Neural cell (in vitro differentiated cells): ENCODE measurements at regions not wholly inside any gene's neighbourhood (a gene's known extent, or its start where the extent isn't known, plus 50 kb on each side); places are given as distances from the start of the nearest gene placed in this dataset.

ENCODE experiments used
- EP300 ChIP-seq: fragments of 450-650 bp; conservative IDR thresholded peaks from 2 replicates; pipeline ENCODE4 v1.6.1; 2014; ENCODE audit warnings: antibody characterized with exemption, mild to moderate bottlenecking, moderate library complexity; ENCODE audit not compliant: poor library complexity, severe bottlenecking
- EZH2 ChIP-seq: fragments of 200-600, 300-800 bp; shearing (Covaris generic), sonication (generic); IDR thresholded peaks from 2 replicates; pipeline ENCODE4 v1.6.1; 2014; ENCODE audit warnings: antibody characterized with exemption, low read length, borderline replicate concordance, mild to moderate bottlenecking; ENCODE audit not compliant: insufficient read depth, poor library complexity, severe bottlenecking
- MXI1 ChIP-seq: fragments of 450-650 bp; conservative IDR thresholded peaks from 2 replicates; pipeline ENCODE4 v1.6.1; 2014; ENCODE audit warnings: antibody characterized with exemption, mild to moderate bottlenecking; ENCODE audit not compliant: poor library complexity, severe bottlenecking
- POLR2AphosphoS5 ChIP-seq: IDR thresholded peaks from 2 replicates; pipeline ENCODE4 v1.6.1; 2012
- RAD21 ChIP-seq: fragments of 450-650 bp; conservative IDR thresholded peaks from 2 replicates; pipeline ENCODE4 v1.6.1; 2014; ENCODE audit warnings: antibody characterized with exemption, mild to moderate bottlenecking, moderate library complexity
- SMC3 ChIP-seq: fragments of 450-650 bp; conservative IDR thresholded peaks from 2 replicates; pipeline ENCODE4 v1.6.1; 2014; ENCODE audit warnings: antibody characterized with exemption, mild to moderate bottlenecking, moderate library complexity; ENCODE audit not compliant: poor library complexity
- TAF1 ChIP-seq: IDR thresholded peaks from 2 replicates; pipeline ENCODE4 v1.6.1; 2012; ENCODE audit warnings: low read depth
- TF ChIP-seq, protein P1 (sequence below): IDR thresholded peaks from 2 replicates; pipeline ENCODE4 v1.6.1; 2012; ENCODE audit warnings: borderline replicate concordance
- TF ChIP-seq, protein P2 (sequence below): fragments of 450-650 bp; IDR thresholded peaks from 2 replicates; pipeline ENCODE4 v1.5.1; 2014; ENCODE audit warnings: antibody characterized with exemption, mild to moderate bottlenecking, moderate library complexity; ENCODE audit not compliant: poor library complexity, severe bottlenecking

DNA sequence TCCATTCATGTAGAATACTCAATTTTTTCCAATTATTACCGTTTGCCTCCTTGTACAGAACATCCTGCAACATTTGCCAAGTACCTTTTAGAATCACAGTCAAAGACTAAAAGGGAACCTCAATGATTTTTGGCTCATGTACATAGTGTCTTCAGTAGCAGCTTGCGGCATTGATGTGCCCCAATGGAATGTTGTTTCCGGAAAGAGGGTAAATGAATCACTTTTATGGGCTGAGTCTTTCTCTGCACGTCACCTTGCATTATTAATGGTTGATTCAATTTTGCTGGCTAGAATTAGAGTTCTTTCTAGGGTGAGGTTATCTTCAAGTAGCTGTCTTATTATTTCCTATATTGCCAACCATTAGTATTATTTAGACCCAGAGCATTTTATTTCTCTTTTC, 116.9 kb upstream of the GABRA2 start:
- TF ChIP-seq EZH2 (no peak), TAF1 (no peak), EP300 (no peak), RAD21 (no peak), POLR2AphosphoS5 (no peak), SMC3 (no peak), MXI1 (no peak)
- TF ChIP-seq, protein P1, sequence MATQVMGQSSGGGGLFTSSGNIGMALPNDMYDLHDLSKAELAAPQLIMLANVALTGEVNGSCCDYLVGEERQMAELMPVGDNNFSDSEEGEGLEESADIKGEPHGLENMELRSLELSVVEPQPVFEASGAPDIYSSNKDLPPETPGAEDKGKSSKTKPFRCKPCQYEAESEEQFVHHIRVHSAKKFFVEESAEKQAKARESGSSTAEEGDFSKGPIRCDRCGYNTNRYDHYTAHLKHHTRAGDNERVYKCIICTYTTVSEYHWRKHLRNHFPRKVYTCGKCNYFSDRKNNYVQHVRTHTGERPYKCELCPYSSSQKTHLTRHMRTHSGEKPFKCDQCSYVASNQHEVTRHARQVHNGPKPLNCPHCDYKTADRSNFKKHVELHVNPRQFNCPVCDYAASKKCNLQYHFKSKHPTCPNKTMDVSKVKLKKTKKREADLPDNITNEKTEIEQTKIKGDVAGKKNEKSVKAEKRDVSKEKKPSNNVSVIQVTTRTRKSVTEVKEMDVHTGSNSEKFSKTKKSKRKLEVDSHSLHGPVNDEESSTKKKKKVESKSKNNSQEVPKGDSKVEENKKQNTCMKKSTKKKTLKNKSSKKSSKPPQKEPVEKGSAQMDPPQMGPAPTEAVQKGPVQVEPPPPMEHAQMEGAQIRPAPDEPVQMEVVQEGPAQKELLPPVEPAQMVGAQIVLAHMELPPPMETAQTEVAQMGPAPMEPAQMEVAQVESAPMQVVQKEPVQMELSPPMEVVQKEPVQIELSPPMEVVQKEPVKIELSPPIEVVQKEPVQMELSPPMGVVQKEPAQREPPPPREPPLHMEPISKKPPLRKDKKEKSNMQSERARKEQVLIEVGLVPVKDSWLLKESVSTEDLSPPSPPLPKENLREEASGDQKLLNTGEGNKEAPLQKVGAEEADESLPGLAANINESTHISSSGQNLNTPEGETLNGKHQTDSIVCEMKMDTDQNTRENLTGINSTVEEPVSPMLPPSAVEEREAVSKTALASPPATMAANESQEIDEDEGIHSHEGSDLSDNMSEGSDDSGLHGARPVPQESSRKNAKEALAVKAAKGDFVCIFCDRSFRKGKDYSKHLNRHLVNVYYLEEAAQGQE, result no peak
- TF ChIP-seq, protein P2, sequence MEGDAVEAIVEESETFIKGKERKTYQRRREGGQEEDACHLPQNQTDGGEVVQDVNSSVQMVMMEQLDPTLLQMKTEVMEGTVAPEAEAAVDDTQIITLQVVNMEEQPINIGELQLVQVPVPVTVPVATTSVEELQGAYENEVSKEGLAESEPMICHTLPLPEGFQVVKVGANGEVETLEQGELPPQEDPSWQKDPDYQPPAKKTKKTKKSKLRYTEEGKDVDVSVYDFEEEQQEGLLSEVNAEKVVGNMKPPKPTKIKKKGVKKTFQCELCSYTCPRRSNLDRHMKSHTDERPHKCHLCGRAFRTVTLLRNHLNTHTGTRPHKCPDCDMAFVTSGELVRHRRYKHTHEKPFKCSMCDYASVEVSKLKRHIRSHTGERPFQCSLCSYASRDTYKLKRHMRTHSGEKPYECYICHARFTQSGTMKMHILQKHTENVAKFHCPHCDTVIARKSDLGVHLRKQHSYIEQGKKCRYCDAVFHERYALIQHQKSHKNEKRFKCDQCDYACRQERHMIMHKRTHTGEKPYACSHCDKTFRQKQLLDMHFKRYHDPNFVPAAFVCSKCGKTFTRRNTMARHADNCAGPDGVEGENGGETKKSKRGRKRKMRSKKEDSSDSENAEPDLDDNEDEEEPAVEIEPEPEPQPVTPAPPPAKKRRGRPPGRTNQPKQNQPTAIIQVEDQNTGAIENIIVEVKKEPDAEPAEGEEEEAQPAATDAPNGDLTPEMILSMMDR, result no peak
